Mesenchymal stem cell (in vitro differentiated cells and primary cell): ENCODE measurements at regions not wholly inside any gene's neighbourhood (a gene's known extent, or its start where the extent isn't known, plus 50 kb on each side); places are given as distances from the start of the nearest gene placed in this dataset.

ENCODE experiments used
- DNase-seq: peaks from one replicate; pipeline ENCODE4 v3.0.0-alpha.2; 2013
- H2AFZ ChIP-seq: one replicate; pipeline ENCODE4 v1.6.1; 2013; ENCODE audit warnings: low read depth, mild to moderate bottlenecking, control low read depth, inconsistent platforms, low read length, moderate library complexity
- H2AK5ac ChIP-seq: 2 replicates; pipeline ENCODE4 v1.6.1; 2013; ENCODE audit warnings: low read length, moderate library complexity, mild to moderate bottlenecking, inconsistent platforms; ENCODE audit not compliant: severe bottlenecking
- H2BK120ac ChIP-seq: one replicate; pipeline ENCODE4 v1.6.1; 2013; ENCODE audit warnings: low read depth, mild to moderate bottlenecking, inconsistent platforms, low read length, moderate library complexity
- H2BK12ac ChIP-seq, 2 experiments: one replicate each; pipeline ENCODE4 v1.6.1; 2013; ENCODE audit warnings: inconsistent platforms in 2 of 2, low read length in 2 of 2, mild to moderate bottlenecking in 2 of 2, moderate library complexity in 2 of 2, control low read depth in 1 of 2
- H2BK15ac ChIP-seq: one replicate; pipeline ENCODE4 v1.6.1; 2013; ENCODE audit warnings: mild to moderate bottlenecking, low read depth, inconsistent platforms; ENCODE audit not compliant: poor library complexity, severe bottlenecking
- H2BK5ac ChIP-seq: 2 replicates; pipeline ENCODE4 v1.6.1; 2013; ENCODE audit warnings: low read depth, mild to moderate bottlenecking, low read length, control low read depth, inconsistent platforms; ENCODE audit not compliant: poor library complexity, severe bottlenecking
- H3K14ac ChIP-seq, 2 experiments: one replicate each; pipeline ENCODE4 v1.6.1; 2013; ENCODE audit warnings: inconsistent platforms in 2 of 2, low read length in 2 of 2, control low read depth in 1 of 2, mild to moderate bottlenecking in 1 of 2, moderate library complexity in 1 of 2
- H3K18ac ChIP-seq, 2 experiments: one replicate each; pipeline ENCODE4 v1.6.1; 2013; ENCODE audit warnings: inconsistent platforms in 2 of 2, low read length in 2 of 2, control low read depth in 1 of 2, low read depth in 1 of 2, mild to moderate bottlenecking in 1 of 2
- H3K23ac ChIP-seq, 2 experiments: one replicate each; pipeline ENCODE4 v1.6.1; 2013; ENCODE audit warnings: inconsistent platforms in 2 of 2, low read length in 2 of 2, mild to moderate bottlenecking in 2 of 2, moderate library complexity in 2 of 2, control low read depth in 1 of 2
- H3K27ac ChIP-seq: 2 replicates; pipeline ENCODE4 v1.5.1; 2013; ENCODE audit warnings: mild to moderate bottlenecking, moderate library complexity, low read length, control low read depth, inconsistent platforms; ENCODE audit not compliant: poor library complexity, severe bottlenecking
- H3K27me3 ChIP-seq, 2 experiments: 2 replicates each; pipeline versions ENCODE4 v1.6.1 to v1.7.0; 2013; ENCODE audit warnings: low read length in 2 of 2, mild to moderate bottlenecking in 2 of 2, moderate library complexity in 2 of 2, control low read depth in 1 of 2, inconsistent platforms in 1 of 2; ENCODE audit not compliant: control insufficient read depth in 1 of 2, insufficient read depth in 1 of 2
- H3K36me3 ChIP-seq, 2 experiments: 2 replicates each; pipeline versions ENCODE4 v1.6.1 to v1.7.0; 2013; ENCODE audit warnings: low read length in 2 of 2, control low read depth in 1 of 2, inconsistent platforms in 1 of 2, low read depth in 1 of 2, mild to moderate bottlenecking in 1 of 2; ENCODE audit not compliant: insufficient read depth in 2 of 2, control insufficient read depth in 1 of 2
- H3K4ac ChIP-seq, 2 experiments: one replicate each; pipeline ENCODE4 v1.6.1; 2013; ENCODE audit warnings: inconsistent platforms in 2 of 2, low read length in 2 of 2, mild to moderate bottlenecking in 2 of 2, moderate library complexity in 2 of 2, control low read depth in 1 of 2, low read depth in 1 of 2
- H3K4me1 ChIP-seq: 2 replicates; pipeline ENCODE4 v1.6.1; 2013; ENCODE audit warnings: low read depth, low read length, control low read depth; ENCODE audit not compliant: control insufficient read depth, insufficient read depth
- H3K4me2 ChIP-seq: 2 replicates; pipeline ENCODE4 v1.6.1; 2013; ENCODE audit warnings: low read length, mild to moderate bottlenecking, inconsistent platforms; ENCODE audit not compliant: poor library complexity, severe bottlenecking
- H3K4me3 ChIP-seq, 2 experiments: 2 replicates each; pipeline versions ENCODE4 v1.5.1 to v1.7.0; 2013; ENCODE audit warnings: low read length in 2 of 2, mild to moderate bottlenecking in 2 of 2, control low read depth in 1 of 2, low read depth in 1 of 2; ENCODE audit not compliant: insufficient read depth in 1 of 2
- H3K79me1 ChIP-seq: replicated peaks from 2 replicates; pipeline ENCODE4 v1.6.1; 2013; ENCODE audit warnings: mild to moderate bottlenecking, control low read depth, low read length, inconsistent platforms; ENCODE audit not compliant: poor library complexity, severe bottlenecking
- H3K9ac ChIP-seq: 2 replicates; pipeline ENCODE4 v1.7.0; 2013; ENCODE audit warnings: mild to moderate bottlenecking, low read length, moderate library complexity
- H3K9me3 ChIP-seq: 2 replicates; pipeline ENCODE4 v1.7.0; 2013; ENCODE audit warnings: mild to moderate bottlenecking, low read length; ENCODE audit not compliant: control insufficient read depth
- H4K8ac ChIP-seq: one replicate; pipeline ENCODE4 v1.6.1; 2013; ENCODE audit warnings: inconsistent platforms, mild to moderate bottlenecking, low read length, moderate library complexity
- H4K91ac ChIP-seq: one replicate; pipeline ENCODE4 v1.6.1; 2013; ENCODE audit warnings: mild to moderate bottlenecking, low read length, inconsistent platforms
- WGBS: methylation state at CpG from one replicate; pipeline ENCODE4 v1.1.7; 2013; ENCODE audit warnings: mixed read lengths; 5-methylcytosine and 5-hydroxymethylcytosine counted together

DNA sequence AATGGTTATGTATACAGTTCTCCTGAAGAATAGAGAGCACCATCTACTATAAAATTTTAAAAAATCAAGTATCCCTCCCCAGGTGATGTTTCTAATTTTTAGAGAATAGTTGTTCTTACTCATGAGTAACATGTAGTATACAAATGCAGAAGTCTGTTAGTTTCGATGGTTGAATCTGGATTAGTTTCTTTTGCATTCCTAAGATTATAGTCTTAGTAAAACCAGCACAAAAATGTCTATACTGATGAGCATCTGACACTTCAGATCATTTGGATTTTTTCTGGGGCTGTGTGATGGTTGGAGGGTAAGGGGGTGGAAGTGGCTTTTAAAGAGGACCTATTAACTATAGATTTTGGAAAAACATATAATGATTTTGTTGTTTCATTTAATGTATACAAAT is 167.3 kb upstream of the SGO1 start:
- DNase-seq: no peak
- Histone ChIP-seq H3K27me3 (no peaks in the 10 kb centered on the region), H2AK5ac (no peak overlapping the region), H3K36me3 (no peaks in the 10 kb centered on the region), H3K27ac (no peak overlapping the region), H3K9me3 (no peaks in the 10 kb centered on the region), H3K9ac (no peak overlapping the region), H2BK120ac (no peak overlapping the region), H4K8ac (no peak overlapping the region), H2BK5ac (no peak overlapping the region), H3K4me3 (no peak overlapping the region), H3K18ac (no peak overlapping the region), H3K23ac (no peak overlapping the region), H4K91ac (no peak overlapping the region), H3K14ac (no peak overlapping the region), H2BK12ac (no peak overlapping the region), H2BK15ac (no peak overlapping the region), H3K4ac (no peak overlapping the region), H3K4me1 (no peaks in the 10 kb centered on the region), H3K79me1 (no peaks in the 10 kb centered on the region), H3K4me2 (no peak overlapping the region), H2AFZ (no peak overlapping the region)
- WGBS: no CpG with 5 or more reads among the region's 1 CpG

DNA sequence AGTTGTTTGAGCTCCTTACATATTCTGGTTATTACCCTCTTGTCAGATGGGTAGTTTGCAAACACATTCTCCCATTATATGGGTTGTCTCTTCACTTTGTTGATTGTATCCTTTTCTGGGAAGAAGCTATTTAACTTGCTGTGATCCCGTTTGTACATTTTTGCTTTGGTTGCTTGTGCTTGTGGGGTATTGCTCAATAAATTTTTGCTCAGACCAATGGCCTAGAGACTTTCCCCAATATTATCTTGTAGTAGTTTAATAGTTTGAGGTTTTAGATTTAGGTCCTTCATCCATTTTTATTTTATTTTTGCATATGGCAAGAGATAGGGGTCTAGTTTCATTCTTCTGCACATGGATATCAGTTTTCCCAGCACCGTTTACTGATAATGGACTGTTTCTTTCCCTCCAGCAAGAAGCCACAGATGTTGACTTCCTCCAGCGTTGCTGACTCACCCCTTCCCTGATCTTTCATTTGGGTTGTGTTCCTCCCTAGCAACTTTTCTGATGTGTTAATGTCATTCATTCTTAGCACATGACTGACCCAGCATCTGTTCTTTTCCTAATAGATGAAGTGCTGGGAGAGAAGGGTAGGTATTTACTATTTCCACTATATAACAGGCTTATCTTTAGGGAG is 166.7 kb upstream of the SGO1 start:
- no peak overlapping the region for H3K23ac ChIP-seq
- H2BK120ac ChIP-seq: no peak overlapping the region
- H2BK5ac ChIP-seq: no peak overlapping the region
- H3K36me3 ChIP-seq: no peaks in the 10 kb centered on the region
- no peak overlapping the region for H3K9ac ChIP-seq
- H4K91ac ChIP-seq: no peak overlapping the region
- no peaks in the 10 kb centered on the region for H3K4me1 ChIP-seq
- 73% methylated on average over 2 of the region's 3 CpGs for WGBS
- H2BK15ac ChIP-seq: no peak overlapping the region
- H3K4me2 ChIP-seq: no peak overlapping the region
- no peaks in the 10 kb centered on the region for H3K79me1 ChIP-seq
- no peak overlapping the region for H3K27ac ChIP-seq
- DNase-seq: no peak
- no peak overlapping the region for H4K8ac ChIP-seq
- no peaks in the 10 kb centered on the region for H3K27me3 ChIP-seq
- H3K9me3 ChIP-seq: no peaks in the 10 kb centered on the region
- no peak overlapping the region for H2AK5ac ChIP-seq
- no peak overlapping the region for H3K4me3 ChIP-seq
- H3K14ac ChIP-seq: no peak overlapping the region
- no peak overlapping the region for H3K18ac ChIP-seq
- no peak overlapping the region for H2BK12ac ChIP-seq
- no peak overlapping the region for H2AFZ ChIP-seq
- no peak overlapping the region for H3K4ac ChIP-seq

DNA sequence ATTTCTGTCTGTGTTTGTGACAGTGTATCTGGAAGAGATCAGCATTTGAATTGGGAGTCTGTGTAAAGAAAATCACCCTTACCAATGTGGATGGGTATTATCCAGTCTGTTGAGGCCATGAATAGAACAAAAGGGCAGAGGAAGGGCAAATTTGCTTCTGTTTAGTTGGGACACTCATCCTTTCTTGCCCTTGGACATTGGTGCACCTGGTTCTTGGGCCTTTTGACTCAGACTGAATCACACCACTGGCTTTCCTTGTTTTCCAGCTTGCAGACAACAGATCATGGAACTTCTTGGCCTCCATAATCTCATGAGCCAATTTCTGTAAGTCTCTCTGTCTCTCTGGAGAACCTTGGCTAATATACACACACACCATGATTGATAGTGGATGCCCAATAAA is 164.4 kb upstream of the SGO1 start:
- no peak overlapping the region for H4K91ac ChIP-seq
- no peak overlapping the region for H3K9ac ChIP-seq
- no peak overlapping the region for H3K23ac ChIP-seq
- no peak overlapping the region for H3K18ac ChIP-seq
- no peak overlapping the region for H2BK5ac ChIP-seq
- H2BK15ac ChIP-seq: no peak overlapping the region
- no peak overlapping the region for H2BK12ac ChIP-seq
- no peak overlapping the region for H2AK5ac ChIP-seq
- H3K4me3 ChIP-seq: no peak overlapping the region
- H3K27ac ChIP-seq: no peak overlapping the region
- DNase-seq: no peak
- no peaks in the 10 kb centered on the region for H3K9me3 ChIP-seq
- H3K27me3 ChIP-seq: no peaks in the 10 kb centered on the region
- H2BK120ac ChIP-seq: no peak overlapping the region
- H3K14ac ChIP-seq: no peak overlapping the region
- H3K4me2 ChIP-seq: no peak overlapping the region
- no peaks in the 10 kb centered on the region for H3K36me3 ChIP-seq
- H3K79me1 ChIP-seq: no peaks in the 10 kb centered on the region
- no peak overlapping the region for H2AFZ ChIP-seq
- H3K4me1 ChIP-seq: no peaks in the 10 kb centered on the region
- H3K4ac ChIP-seq: no peak overlapping the region
- no peak overlapping the region for H4K8ac ChIP-seq

DNA sequence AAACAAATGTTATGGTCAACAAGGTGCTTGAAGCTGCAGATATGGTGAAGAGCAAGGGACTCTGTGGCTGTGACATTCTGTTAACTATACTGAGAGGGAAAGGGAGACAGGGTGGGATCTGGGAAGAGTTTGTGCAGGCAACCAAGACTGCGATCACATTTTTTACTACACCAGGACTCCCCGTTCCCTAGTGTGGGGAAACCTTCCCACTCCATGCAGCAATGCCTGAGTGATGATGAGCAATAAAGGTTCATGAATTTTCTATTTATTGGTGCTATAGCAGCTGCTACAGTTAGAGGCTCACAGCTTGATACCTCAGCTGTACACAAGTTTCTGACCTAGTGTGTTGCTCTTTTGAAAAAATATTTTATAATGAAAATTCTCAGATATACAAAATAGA is 160.9 kb upstream of the SGO1 start:
- Histone ChIP-seq H3K36me3 (no peaks in the 10 kb centered on the region), H2AFZ (no peak overlapping the region), H3K4me1 (no peaks in the 10 kb centered on the region), H3K23ac (no peak overlapping the region), H3K27me3 (no peaks in the 10 kb centered on the region), H3K14ac (no peak overlapping the region), H4K8ac (no peak overlapping the region), H3K4ac (no peak overlapping the region), H3K9ac (no peak overlapping the region), H2BK120ac (no peak overlapping the region), H3K9me3 (no peaks in the 10 kb centered on the region), H3K18ac (no peak overlapping the region), H3K79me1 (no peaks in the 10 kb centered on the region), H2BK5ac (no peak overlapping the region), H3K4me2 (no peak overlapping the region), H2AK5ac (no peak overlapping the region), H3K4me3 (no peak overlapping the region), H2BK15ac (no peak overlapping the region), H2BK12ac (no peak overlapping the region), H3K27ac (no peak overlapping the region), H4K91ac (no peak overlapping the region)
- WGBS: 80% methylated on average over 1 of the region's 2 CpGs
- DNase-seq: no peak
